ENCODE measurements at regions not wholly inside any gene's neighbourhood (a gene's known extent, or its start where the extent isn't known, plus 50 kb on each side); places are given as distances from the start of the nearest gene placed in this dataset.
"Not testable (repeated sequence)": the region's sequence is repeated elsewhere in the genome, so short reads cannot be mapped to it uniquely, and the experiment has no call there.

DNA sequence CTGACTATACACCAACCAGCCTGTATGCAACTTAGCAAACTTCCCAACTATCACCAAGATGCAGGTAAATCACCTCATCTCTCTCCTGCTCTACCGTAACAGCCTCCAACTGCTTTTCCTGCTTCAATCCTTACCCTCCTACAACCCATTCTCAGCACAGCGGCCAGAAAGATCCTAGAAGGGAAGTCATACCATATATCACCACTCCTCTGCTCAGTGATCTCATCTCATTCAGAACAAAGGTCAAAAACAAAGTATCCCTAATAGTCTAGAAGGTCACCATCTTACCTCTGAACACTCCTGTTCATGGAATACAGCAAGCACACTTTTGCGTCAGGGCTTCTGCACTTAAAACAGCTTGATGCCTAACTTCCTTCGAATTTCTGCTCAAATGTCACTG lies 62.2 kb upstream of the RNF38 start:
- H3K4me3 ChIP-seq (ENCODE audit: low read depth, low read length) = no peak overlapping the region

DNA sequence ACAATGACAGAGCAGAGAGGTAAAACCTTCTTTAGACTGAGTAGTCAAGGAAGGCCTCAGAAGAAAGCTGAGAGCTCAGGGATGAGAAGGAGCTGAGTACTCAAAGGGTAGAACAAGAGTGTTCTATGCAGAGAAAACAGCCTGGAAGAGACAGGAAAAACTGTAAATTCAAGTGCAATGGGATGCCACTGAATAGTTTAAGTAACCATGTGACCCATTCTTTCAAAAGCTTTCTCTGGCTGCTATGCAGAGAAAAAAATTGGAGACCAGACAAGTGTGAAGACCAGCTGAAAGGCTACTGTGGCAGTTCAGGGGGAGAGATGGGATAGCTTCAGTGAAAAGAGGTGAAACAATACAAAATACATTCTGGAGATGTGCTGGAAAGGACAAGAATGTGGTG lies 61.3 kb upstream of the RNF38 start:
- H3K4me3 ChIP-seq (ENCODE audit: low read depth, low read length) = no peak overlapping the region

DNA sequence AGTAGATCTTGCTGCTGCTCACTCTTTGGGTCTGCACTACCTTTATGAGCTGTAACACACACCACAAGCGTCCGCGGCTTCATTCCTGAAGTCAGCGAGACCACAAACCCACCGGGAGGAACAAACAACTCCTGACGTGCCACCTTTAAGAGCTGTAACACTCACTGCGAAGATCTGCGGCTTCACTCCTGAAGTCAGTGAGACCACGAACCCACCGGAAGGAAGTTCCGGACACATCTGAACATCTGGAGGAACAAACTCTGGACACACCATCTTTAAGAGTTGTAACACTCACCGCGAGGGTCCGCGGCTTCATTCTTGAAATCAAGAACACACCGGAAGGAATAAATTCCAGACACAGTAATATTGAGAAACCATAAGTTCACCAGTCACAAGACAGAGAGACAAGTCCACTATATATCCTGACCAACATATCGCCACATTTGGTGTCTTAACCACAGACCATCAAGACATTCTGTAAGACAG lies 58.4 kb upstream of the RNF38 start:
- H3K4me3 ChIP-seq (ENCODE audit: low read depth, low read length) = not testable (repeated sequence)

DNA sequence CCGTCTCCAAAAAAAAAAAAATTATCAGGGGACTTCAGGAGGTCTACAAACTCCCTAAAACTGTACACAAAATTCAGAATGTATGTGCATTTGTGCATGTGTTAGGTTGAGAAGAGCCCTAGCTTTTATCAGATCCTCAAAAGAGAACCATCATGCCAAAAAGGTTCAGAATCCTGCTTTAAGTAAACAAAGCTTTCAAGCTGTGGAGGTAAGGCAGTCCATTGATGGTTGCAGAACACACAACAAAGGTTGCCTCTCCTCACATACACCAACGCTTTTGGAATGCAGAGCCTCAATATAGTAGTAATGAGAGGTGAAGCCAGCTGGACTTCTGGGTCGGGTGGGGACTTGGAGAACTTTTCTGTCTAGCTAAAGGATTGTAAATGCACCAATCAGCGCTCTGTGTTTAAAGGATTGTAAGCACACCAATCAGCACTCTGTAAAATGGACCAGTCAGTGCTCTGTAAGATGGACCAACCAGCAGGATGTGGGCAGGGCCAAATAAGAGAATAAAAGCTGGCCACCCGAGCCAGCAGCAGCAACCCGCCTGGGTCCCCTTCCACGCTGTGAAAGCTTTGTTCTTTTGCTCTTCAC lies 57.9 kb upstream of the RNF38 start:
- H3K4me3 ChIP-seq (ENCODE audit: low read depth, low read length) = no peak overlapping the region

DNA sequence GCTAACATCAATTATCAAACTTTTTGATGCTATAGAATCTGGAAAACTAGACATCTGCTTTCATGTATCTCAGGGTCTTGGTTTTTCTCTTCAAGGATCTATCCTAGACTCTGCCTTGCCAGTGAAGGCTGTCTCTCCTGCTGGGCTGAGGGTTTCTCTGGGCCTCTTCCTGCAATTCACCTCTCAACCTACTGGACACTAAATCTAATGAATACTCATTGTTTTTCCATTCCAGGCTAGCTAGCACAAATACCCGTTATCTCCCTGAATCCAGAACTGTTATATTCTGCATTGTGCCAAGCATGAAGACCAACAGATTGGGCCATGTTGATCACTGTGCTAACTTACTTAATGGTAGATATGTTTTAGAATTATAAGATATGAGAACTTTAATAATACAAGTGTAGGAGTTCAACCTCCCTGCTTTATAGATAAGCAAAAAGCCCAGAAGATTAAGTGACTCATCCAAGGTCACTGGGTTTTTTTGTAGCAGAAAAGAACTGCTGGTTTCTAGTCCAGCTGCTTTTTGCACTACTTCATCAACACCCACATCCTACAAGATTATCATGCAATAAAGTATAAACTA lies 56.5 kb upstream of the RNF38 start:
- no peak overlapping the region for H3K4me3 ChIP-seq (ENCODE audit: low read depth, low read length)

DNA sequence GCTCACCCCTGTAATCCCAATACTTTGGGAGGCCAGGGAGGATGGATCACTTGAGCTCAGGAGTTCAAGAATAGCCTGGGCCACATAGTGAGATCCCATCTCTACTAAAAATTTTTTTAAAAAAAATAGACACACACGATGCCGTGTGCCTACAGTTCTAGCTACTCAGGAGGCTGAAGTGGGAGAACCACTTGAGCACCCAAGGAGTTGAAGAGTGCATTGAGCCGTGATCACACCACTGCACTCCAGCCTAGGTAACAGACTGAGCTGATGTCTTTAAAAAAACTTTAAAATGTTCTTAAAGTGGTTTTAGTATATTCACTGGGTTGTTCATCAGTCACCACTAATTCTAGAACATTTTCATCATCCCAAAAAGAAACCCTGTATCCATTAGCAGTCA lies 51.9 kb upstream of the RNF38 start:
- no peak overlapping the region for H3K4me3 ChIP-seq (ENCODE audit: low read depth, low read length)

DNA sequence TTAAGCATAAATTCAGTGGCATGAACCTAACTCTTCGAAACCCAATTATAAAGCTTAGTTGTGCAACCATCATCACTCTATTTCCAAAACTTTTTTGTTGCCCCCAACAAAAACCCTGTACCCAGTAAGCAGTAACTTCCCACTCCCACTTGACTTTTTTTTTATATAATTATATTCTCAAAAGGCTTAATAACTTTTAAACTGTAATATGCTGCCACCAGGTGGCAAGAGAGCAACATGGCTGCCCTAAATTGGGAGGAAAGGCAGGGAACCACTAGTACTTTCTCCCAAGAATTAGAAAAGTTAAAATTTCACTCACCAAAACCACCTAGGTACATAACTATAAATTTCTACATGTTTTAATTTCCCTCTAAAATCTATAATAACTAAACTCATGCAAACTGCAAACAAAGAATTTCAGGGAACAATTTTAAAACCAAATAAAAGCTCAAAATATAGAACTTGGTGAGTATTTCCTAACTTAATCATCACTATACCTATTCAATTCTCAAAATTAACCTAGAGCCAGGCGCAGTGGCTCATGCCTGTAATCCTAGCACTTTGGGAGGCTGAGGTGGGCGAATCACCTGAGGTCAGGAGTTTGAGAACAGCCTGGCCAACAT lies 50.2 kb upstream of the RNF38 start:
- no peak overlapping the region for H3K4me3 ChIP-seq (ENCODE audit: low read depth, low read length)

Data from iPS-11a (cell line).